ENCODE measurements at regions not wholly inside any gene's neighbourhood (a gene's known extent, or its start where the extent isn't known, plus 50 kb on each side); places are given as distances from the start of the nearest gene placed in this dataset.
A peak's percentile ranks its signal among the peaks of the same experiment; 100 is the strongest.
"Not testable (repeated sequence)": the region's sequence is repeated elsewhere in the genome, so short reads cannot be mapped to it uniquely, and the experiment has no call there.

GRCh38 chr5:115452536-115453235, 91.9 kb downstream of the FEM1C start:
- TF ChIP-seq, protein P1, sequence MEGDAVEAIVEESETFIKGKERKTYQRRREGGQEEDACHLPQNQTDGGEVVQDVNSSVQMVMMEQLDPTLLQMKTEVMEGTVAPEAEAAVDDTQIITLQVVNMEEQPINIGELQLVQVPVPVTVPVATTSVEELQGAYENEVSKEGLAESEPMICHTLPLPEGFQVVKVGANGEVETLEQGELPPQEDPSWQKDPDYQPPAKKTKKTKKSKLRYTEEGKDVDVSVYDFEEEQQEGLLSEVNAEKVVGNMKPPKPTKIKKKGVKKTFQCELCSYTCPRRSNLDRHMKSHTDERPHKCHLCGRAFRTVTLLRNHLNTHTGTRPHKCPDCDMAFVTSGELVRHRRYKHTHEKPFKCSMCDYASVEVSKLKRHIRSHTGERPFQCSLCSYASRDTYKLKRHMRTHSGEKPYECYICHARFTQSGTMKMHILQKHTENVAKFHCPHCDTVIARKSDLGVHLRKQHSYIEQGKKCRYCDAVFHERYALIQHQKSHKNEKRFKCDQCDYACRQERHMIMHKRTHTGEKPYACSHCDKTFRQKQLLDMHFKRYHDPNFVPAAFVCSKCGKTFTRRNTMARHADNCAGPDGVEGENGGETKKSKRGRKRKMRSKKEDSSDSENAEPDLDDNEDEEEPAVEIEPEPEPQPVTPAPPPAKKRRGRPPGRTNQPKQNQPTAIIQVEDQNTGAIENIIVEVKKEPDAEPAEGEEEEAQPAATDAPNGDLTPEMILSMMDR (IDR thresholded peaks at IDR 0.05), result no peak
- TF ChIP-seq POLR2AphosphoS5 (IDR thresholded peaks at IDR 0.05) (no peak), POLR2A (IDR thresholded peaks at IDR 0.05) (no peak), EP300 (IDR thresholded peaks at IDR 0.05) (no peak)
- peaks cover 6 to 42% (median 12%) of the 10 kb centered on the region in 4 donors for H3K4me1 ChIP-seq
- no peak overlapping the region for H3K4me3 ChIP-seq
- ATAC-seq (ENCODE audit: low FRiP score in 2 of 2) (no peak), DNase-seq (no peak)
- 73 to 86% methylated on average over 2 of the region's 2 CpGs for WGBS, 2 donors
- H3K27ac ChIP-seq, result peak overlapping the region in 1 of 4 donors; percentile 27
- H3K9me3 ChIP-seq, result no peaks in the 10 kb centered on the region
- no peaks in the 10 kb centered on the region for H3K36me3 ChIP-seq
- no peaks in the 10 kb centered on the region for H3K27me3 ChIP-seq

GRCh38 chr5:115452083-115452482, 92.5 kb downstream of the FEM1C start:
- H3K4me1 ChIP-seq, result peaks cover 6 to 38% (median 12%) of the 10 kb centered on the region in 4 donors
- DNase-seq, result peak in 1 of 2 donors; percentile 60
- WGBS, 2 donors, result 60 to 64% methylated on average over 2 of the region's 2 CpGs
- no peak overlapping the region for H3K4me3 ChIP-seq
- TF ChIP-seq EP300 (IDR thresholded peaks at IDR 0.05), result no peak
- TF ChIP-seq POLR2A (IDR thresholded peaks at IDR 0.05), result no peak
- TF ChIP-seq, protein P1 (IDR thresholded peaks at IDR 0.05), result no peak
- TF ChIP-seq POLR2AphosphoS5 (IDR thresholded peaks at IDR 0.05), result no peak
- no peaks in the 10 kb centered on the region for H3K36me3 ChIP-seq
- H3K27me3 ChIP-seq, result no peaks in the 10 kb centered on the region
- H3K9me3 ChIP-seq, result no peaks in the 10 kb centered on the region
- H3K27ac ChIP-seq, result peak overlapping the region in 2 of 4 donors; percentile 27 to 34
- ATAC-seq (ENCODE audit: low FRiP score in 2 of 2), result peak in 1 of 2 donors; percentile 52

GRCh38 chr5:115450741-115451140, 93.8 kb downstream of the FEM1C start:
- 53 to 56% methylated on average over 1 of the region's 1 CpG for WGBS, 2 donors
- ATAC-seq (ENCODE audit: low FRiP score in 2 of 2) (peak; percentile 56 to 84), DNase-seq (no peak)
- peaks cover 6 to 34% (median 11%) of the 10 kb centered on the region in 4 donors for H3K4me1 ChIP-seq
- peak overlapping the region in 3 of 4 donors; percentile 1 to 37 (median 27) for H3K27ac ChIP-seq
- no peaks in the 10 kb centered on the region for H3K27me3 ChIP-seq
- peak in 1 of 4 donors; percentile 55 for TF ChIP-seq EP300 (IDR thresholded peaks at IDR 0.05)
- TF ChIP-seq, protein P1 (IDR thresholded peaks at IDR 0.05), result no peak
- peak in 1 of 2 donors; percentile 19 for TF ChIP-seq POLR2AphosphoS5 (IDR thresholded peaks at IDR 0.05)
- TF ChIP-seq POLR2A (IDR thresholded peaks at IDR 0.05), result no peak
- no peaks in the 10 kb centered on the region for H3K9me3 ChIP-seq
- no peaks in the 10 kb centered on the region for H3K36me3 ChIP-seq
- no peak overlapping the region for H3K4me3 ChIP-seq

- not testable (repeated sequence) for H3K4me3 ChIP-seq; H3K36me3 ChIP-seq; H3K9me3 ChIP-seq; ATAC-seq (ENCODE audit: low FRiP score in 2 of 2); H3K27ac ChIP-seq; DNase-seq; H3K27me3 ChIP-seq
- WGBS, 2 donors, result 61 to 84% methylated on average over 5 of the region's 7 CpGs
- H3K4me1 ChIP-seq, result peaks cover 3 to 20% (median 9%) of the 10 kb centered on the region in 4 donors
These were observed 95.9 kb downstream of the FEM1C start for GRCh38 chr5:115448630-115449029.

DNA sequence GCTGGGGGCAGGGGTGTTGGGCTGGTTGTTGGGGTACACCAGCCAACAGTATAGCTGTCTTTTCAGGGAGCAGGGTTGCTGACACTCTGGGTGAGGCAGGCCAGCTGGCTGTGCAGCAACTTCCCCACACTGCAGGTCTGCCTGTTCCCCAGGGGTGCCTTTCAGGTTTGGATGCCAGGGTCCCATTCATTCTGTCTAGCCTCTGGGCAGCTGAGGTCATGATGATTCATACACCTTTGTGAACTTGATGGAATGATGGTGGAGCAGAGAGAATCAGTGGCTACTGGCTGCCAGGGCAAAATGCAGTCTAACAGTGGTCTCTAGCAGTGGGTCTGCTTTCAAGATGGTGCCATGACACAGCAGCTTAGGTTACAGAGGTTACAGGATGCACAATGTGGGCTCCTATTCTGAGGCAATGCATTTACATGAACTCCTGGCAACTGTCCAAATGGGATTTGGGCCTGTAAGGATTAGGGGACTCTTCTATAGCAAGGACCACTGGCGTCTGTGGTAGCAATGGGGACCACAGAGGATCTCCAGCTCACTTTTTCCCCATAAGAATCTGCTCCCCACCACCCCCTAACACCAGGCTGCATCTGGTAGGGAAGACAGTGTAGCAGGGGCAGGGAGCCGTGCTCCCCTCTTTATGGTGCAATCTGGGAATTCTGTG, 103.7 kb downstream of the FEM1C start:
- H3K27ac ChIP-seq, result no peak overlapping the region
- H3K4me3 ChIP-seq, result no peak overlapping the region
- H3K9me3 ChIP-seq, result peaks cover 0 to 4% (median 2%) of the 10 kb centered on the region in 4 donors
- DNase-seq, result no peak
- TF ChIP-seq, protein P1 (IDR thresholded peaks at IDR 0.05), result no peak
- TF ChIP-seq EP300 (IDR thresholded peaks at IDR 0.05) (no peak), POLR2A (IDR thresholded peaks at IDR 0.05) (no peak), POLR2AphosphoS5 (IDR thresholded peaks at IDR 0.05) (no peak)
- H3K27me3 ChIP-seq, result no peaks in the 10 kb centered on the region
- no peaks in the 10 kb centered on the region for H3K36me3 ChIP-seq
- H3K4me1 ChIP-seq, result peaks cover 0 to 6% (median 1%) of the 10 kb centered on the region in 4 donors
- WGBS, 2 donors, result 72 to 100% methylated on average over 2 of the region's 2 CpGs
- ATAC-seq (ENCODE audit: low FRiP score in 2 of 2), result no peak

All from upper lobe of left lung (tissue), 6 donors.